Chondrocyte (in vitro differentiated cells): ENCODE measurements at regions not wholly inside any gene's neighbourhood (a gene's known extent, or its start where the extent isn't known, plus 50 kb on each side); places are given as distances from the start of the nearest gene placed in this dataset.

Source experiments
- DNase-seq: peaks from one replicate; pipeline ENCODE4 v3.0.0; 2021; ENCODE audit warnings: mixed read lengths, low spot score
- H3K27ac Mint-ChIP-seq: one replicate; pipeline ENCODE4 v1.8.0; 2021; ENCODE audit warnings: mild to moderate bottlenecking, moderate library complexity, mixed read lengths; ENCODE audit not compliant: unreplicated experiment
- H3K27me3 Mint-ChIP-seq: 2 replicates; pipeline ENCODE4 v1.8.0; 2021; ENCODE audit warnings: low read depth, mixed read lengths
- H3K36me3 Mint-ChIP-seq: 2 replicates; pipeline ENCODE4 v1.8.0; 2021; ENCODE audit warnings: low read depth, mixed read lengths
- H3K4me1 Mint-ChIP-seq: 2 replicates; pipeline ENCODE4 v1.8.0; 2021; ENCODE audit warnings: low read depth, mild to moderate bottlenecking, mixed read lengths
- H3K4me3 Mint-ChIP-seq: one replicate; pipeline ENCODE4 v1.8.0; 2021; ENCODE audit warnings: mild to moderate bottlenecking, moderate library complexity, mixed read lengths; ENCODE audit not compliant: unreplicated experiment
- H3K9me3 Mint-ChIP-seq: 2 replicates; pipeline ENCODE4 v1.8.0; 2021; ENCODE audit warnings: low read depth, mixed read lengths
- CTCF ChIP-seq: fragments of 200-600 bp; sonication (generic); IDR thresholded peaks from 2 replicates; pipeline ENCODE4 v1.5.0; 2021; ENCODE audit warnings: antibody characterized with exemption, mild to moderate bottlenecking, moderate library complexity

- no peaks in the 10 kb centered on the region for H3K27me3 Mint-ChIP-seq
- no peak overlapping the region for H3K27ac Mint-ChIP-seq
- DNase-seq: no peak
- no peak overlapping the region for H3K4me3 Mint-ChIP-seq
- TF ChIP-seq CTCF: no peak
- H3K36me3 Mint-ChIP-seq: no peaks in the 10 kb centered on the region
- no peaks in the 10 kb centered on the region for H3K9me3 Mint-ChIP-seq
- peaks cover 3% of the 10 kb centered on the region for H3K4me1 Mint-ChIP-seq
Observed at GRCh38 chr13:84816567-84817105, 934.4 kb upstream of the SLITRK1 start.

GRCh38 chr13:84812789-84813188, 930.5 kb upstream of the SLITRK1 start:
- Mint-ChIP-seq H3K27me3 (no peaks in the 10 kb centered on the region), H3K4me3 (no peak overlapping the region), H3K27ac (no peak overlapping the region), H3K4me1 (peaks cover 19% of the 10 kb centered on the region), H3K36me3 (no peaks in the 10 kb centered on the region), H3K9me3 (no peaks in the 10 kb centered on the region)
- no peak for TF ChIP-seq CTCF
- no peak for DNase-seq

- no peaks in the 10 kb centered on the region for H3K27me3 Mint-ChIP-seq
- no peaks in the 10 kb centered on the region for H3K36me3 Mint-ChIP-seq
- peaks cover 21% of the 10 kb centered on the region for H3K4me1 Mint-ChIP-seq
- no peak for TF ChIP-seq CTCF
- H3K9me3 Mint-ChIP-seq: no peaks in the 10 kb centered on the region
- no peak overlapping the region for H3K4me3 Mint-ChIP-seq
- no peak overlapping the region for H3K27ac Mint-ChIP-seq
- DNase-seq: no peak
Observed at GRCh38 chr13:84812078-84812477, 929.8 kb upstream of the SLITRK1 start.

GRCh38 chr13:84810781-84811180, 928.5 kb upstream of the SLITRK1 start:
- no peak for DNase-seq
- Mint-ChIP-seq H3K4me3 (no peak overlapping the region), H3K27ac (no peak overlapping the region)

GRCh38 chr13:84802073-84802472, 919.8 kb upstream of the SLITRK1 start:
- Mint-ChIP-seq H3K27me3 (peaks cover 3% of the 10 kb centered on the region), H3K27ac (no peak overlapping the region), H3K4me1 (no peaks in the 10 kb centered on the region), H3K36me3 (no peaks in the 10 kb centered on the region), H3K4me3 (no peak overlapping the region), H3K9me3 (no peaks in the 10 kb centered on the region)
- TF ChIP-seq CTCF: no peak
- DNase-seq: no peak

More at GRCh38 chr13:84810781-84811180, 928.5 kb upstream of the SLITRK1 start:
- H3K36me3 Mint-ChIP-seq: no peaks in the 10 kb centered on the region
- H3K9me3 Mint-ChIP-seq: no peaks in the 10 kb centered on the region
- H3K27me3 Mint-ChIP-seq: no peaks in the 10 kb centered on the region
- TF ChIP-seq CTCF: no peak
- peaks cover 21% of the 10 kb centered on the region for H3K4me1 Mint-ChIP-seq
